ENCODE measurements at regions not wholly inside any gene's neighbourhood (a gene's known extent, or its start where the extent isn't known, plus 50 kb on each side); places are given as distances from the start of the nearest gene placed in this dataset.

DNA sequence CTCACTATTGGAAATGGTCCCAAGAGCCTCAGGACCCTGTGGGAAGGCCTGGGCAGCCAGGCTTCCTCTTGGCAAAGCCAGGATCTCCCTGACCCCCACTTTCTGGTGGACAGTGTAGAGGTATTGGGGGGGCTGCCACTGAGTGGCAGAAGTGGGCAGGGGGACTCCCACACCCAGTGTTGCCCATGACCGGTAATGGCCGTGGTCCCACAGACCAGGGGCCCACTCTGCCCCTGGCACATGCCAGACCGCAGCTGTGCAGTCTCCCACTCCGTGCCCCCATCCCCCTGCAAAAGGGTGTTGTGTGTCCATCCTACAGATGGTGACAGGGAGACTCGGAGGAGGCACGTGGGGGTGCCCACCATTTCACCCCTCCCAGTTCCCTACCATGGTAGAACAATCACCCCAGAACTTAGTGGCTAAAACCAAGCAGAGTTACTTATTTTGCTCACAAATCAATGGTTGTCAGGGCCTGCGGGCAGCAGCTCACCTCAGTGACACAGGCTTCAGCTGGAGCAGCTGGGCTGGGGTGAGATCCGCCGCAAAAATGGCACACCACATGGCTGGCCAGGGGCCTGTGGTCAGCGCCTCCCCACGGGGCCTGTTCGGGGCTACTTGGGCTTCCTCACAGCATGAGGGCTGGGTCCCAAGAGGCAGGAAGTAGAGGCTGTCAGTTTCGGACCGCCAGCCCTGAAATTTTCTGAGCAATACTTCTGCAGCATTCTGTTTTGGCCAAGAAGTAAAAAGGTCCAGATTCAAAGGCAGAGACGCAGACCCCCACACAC is 59.0 kb upstream of the ZNF469 start:
- DNase-seq (ENCODE audit: low spot score) (no peak), ATAC-seq (no peak)
- Mint-ChIP-seq H3K4me3 (no peak overlapping the region), H3K9me3 (peaks cover 15% of the 10 kb centered on the region), H3K27me3 (ENCODE audit: insufficient read depth, low read depth, poor library complexity) (peaks cover 9% of the 10 kb centered on the region), H3K4me1 (no peaks in the 10 kb centered on the region), H3K36me3 (ENCODE audit: low read depth) (no peaks in the 10 kb centered on the region; the same call in 2 of the 3 replicates), H3K27ac (no peak overlapping the region)
- H3F3A ChIP-seq (replicated peaks; ENCODE audit: low read depth), result no peaks in the 10 kb centered on the region
- no peak overlapping the region for H3K27ac ChIP-seq (ENCODE audit: low read depth)
- H3K36me3 ChIP-seq (ENCODE audit: insufficient read depth), result no peaks in the 10 kb centered on the region
- no peaks in the 10 kb centered on the region for H3K27me3 ChIP-seq (ENCODE audit: insufficient read depth)
- TF ChIP-seq ZNF331 (CRISPR knock-in tag; IDR thresholded peaks at IDR 0.05; ENCODE audit: low read depth) (no peak), EZH2phosphoT487 (IDR thresholded peaks at IDR 0.05; ENCODE audit: unreplicated experiment) (no peak)
- H3K4me2 ChIP-seq, result no peak overlapping the region
- no peak overlapping the region for H2AFZ ChIP-seq
- no peaks in the 10 kb centered on the region for H3K9me2 ChIP-seq (ENCODE audit: insufficient read depth)
- H4K20me1 ChIP-seq (replicated peaks; ENCODE audit: insufficient read depth), result no peaks in the 10 kb centered on the region
- H3K79me2 ChIP-seq (replicated peaks; ENCODE audit: insufficient read depth), result no peaks in the 10 kb centered on the region
- H3K4me1 ChIP-seq (ENCODE audit: insufficient read depth), result no peaks in the 10 kb centered on the region
- H3K4me3 ChIP-seq, result no peak overlapping the region

DNA sequence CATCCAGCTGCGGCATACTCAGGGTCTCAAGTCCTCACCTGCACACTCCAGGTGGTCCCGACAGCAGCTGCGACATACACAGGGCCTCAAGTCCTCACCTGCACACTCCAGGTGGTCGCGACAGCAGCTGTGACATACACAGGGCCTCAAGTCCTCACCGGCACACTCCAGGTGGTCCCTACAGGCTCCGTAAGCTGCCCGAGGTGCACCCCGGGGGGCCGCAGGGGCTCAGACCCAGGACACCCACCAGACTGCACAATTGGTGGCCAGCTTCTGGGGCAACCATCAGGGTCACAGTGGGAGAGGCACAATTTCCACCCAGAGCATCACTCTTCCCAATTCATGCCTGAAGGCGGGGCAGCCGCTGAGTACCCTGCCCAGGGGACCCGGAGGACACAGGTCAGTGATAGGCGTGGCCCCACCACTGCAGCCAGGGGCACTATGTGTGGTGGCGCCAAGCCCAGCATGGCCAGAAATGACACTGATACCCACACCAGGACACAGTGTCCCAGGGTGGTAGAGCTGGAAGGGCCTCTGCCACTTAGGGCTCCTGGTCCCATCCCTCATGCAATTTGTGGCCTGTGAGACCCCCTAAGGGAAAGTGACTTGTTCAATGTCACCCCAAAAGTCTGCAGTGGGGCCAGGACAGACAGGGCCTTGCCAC is 57.5 kb upstream of the ZNF469 start:
- no peaks in the 10 kb centered on the region for H4K20me1 ChIP-seq (replicated peaks; ENCODE audit: insufficient read depth)

More for the DNA sequence above, 57.5 kb upstream of the ZNF469 start:
- Histone ChIP-seq H3K4me3 (no peak overlapping the region), H3K9me2 (ENCODE audit: insufficient read depth) (no peaks in the 10 kb centered on the region), H3K27ac (ENCODE audit: low read depth) (no peak overlapping the region), H3K4me2 (no peak overlapping the region), H3K36me3 (ENCODE audit: insufficient read depth) (no peaks in the 10 kb centered on the region), H3F3A (replicated peaks; ENCODE audit: low read depth) (no peaks in the 10 kb centered on the region), H3K4me1 (ENCODE audit: insufficient read depth) (no peaks in the 10 kb centered on the region), H3K79me2 (replicated peaks; ENCODE audit: insufficient read depth) (no peaks in the 10 kb centered on the region), H2AFZ (no peak overlapping the region), H3K27me3 (ENCODE audit: insufficient read depth) (no peaks in the 10 kb centered on the region)
- Mint-ChIP-seq H3K4me3 (no peak overlapping the region), H3K36me3 (ENCODE audit: low read depth) (no peaks in the 10 kb centered on the region; the same call in 2 of the 3 replicates), H3K4me1 (no peaks in the 10 kb centered on the region), H3K27me3 (ENCODE audit: insufficient read depth, low read depth, poor library complexity) (peaks cover 9% of the 10 kb centered on the region), H3K27ac (no peak overlapping the region), H3K9me3 (peaks cover 15% of the 10 kb centered on the region)
- no peak for ATAC-seq
- no peak for DNase-seq (ENCODE audit: low spot score)
- TF ChIP-seq, protein P1, sequence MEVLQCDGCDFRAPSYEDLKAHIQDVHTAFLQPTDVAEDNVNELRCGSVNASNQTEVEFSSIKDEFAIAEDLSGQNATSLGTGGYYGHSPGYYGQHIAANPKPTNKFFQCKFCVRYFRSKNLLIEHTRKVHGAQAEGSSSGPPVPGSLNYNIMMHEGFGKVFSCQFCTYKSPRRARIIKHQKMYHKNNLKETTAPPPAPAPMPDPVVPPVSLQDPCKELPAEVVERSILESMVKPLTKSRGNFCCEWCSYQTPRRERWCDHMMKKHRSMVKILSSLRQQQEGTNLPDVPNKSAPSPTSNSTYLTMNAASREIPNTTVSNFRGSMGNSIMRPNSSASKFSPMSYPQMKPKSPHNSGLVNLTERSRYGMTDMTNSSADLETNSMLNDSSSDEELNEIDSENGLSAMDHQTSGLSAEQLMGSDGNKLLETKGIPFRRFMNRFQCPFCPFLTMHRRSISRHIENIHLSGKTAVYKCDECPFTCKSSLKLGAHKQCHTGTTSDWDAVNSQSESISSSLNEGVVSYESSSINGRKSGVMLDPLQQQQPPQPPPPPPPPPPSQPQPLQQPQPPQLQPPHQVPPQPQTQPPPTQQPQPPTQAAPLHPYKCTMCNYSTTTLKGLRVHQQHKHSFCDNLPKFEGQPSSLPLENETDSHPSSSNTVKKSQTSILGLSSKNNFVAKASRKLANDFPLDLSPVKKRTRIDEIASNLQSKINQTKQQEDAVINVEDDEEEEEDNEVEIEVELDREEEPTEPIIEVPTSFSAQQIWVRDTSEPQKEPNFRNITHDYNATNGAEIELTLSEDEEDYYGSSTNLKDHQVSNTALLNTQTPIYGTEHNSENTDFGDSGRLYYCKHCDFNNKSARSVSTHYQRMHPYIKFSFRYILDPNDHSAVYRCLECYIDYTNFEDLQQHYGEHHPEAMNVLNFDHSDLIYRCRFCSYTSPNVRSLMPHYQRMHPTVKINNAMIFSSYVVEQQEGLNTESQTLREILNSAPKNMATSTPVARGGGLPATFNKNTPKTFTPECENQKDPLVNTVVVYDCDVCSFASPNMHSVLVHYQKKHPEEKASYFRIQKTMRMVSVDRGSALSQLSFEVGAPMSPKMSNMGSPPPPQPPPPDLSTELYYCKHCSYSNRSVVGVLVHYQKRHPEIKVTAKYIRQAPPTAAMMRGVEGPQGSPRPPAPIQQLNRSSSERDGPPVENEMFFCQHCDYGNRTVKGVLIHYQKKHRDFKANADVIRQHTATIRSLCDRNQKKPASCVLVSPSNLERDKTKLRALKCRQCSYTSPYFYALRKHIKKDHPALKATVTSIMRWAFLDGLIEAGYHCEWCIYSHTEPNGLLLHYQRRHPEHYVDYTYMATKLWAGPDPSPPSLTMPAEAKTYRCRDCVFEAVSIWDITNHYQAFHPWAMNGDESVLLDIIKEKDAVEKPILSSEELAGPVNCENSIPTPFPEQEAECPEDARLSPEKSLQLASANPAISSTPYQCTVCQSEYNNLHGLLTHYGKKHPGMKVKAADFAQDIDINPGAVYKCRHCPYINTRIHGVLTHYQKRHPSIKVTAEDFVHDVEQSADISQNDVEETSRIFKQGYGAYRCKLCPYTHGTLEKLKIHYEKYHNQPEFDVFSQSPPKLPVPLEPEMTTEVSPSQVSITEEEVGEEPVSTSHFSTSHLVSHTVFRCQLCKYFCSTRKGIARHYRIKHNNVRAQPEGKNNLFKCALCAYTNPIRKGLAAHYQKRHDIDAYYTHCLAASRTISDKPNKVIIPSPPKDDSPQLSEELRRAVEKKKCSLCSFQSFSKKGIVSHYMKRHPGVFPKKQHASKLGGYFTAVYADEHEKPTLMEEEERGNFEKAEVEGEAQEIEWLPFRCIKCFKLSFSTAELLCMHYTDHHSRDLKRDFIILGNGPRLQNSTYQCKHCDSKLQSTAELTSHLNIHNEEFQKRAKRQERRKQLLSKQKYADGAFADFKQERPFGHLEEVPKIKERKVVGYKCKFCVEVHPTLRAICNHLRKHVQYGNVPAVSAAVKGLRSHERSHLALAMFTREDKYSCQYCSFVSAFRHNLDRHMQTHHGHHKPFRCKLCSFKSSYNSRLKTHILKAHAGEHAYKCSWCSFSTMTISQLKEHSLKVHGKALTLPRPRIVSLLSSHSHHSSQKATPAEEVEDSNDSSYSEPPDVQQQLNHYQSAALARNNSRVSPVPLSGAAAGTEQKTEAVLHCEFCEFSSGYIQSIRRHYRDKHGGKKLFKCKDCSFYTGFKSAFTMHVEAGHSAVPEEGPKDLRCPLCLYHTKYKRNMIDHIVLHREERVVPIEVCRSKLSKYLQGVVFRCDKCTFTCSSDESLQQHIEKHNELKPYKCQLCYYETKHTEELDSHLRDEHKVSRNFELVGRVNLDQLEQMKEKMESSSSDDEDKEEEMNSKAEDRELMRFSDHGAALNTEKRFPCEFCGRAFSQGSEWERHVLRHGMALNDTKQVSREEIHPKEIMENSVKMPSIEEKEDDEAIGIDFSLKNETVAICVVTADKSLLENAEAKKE (CRISPR knock-in tag; IDR thresholded peaks at IDR 0.05), result no peak
- TF ChIP-seq EZH2phosphoT487 (IDR thresholded peaks at IDR 0.05; ENCODE audit: unreplicated experiment) (no peak), STAT1 (IDR thresholded peaks at IDR 0.05; ENCODE audit: unreplicated experiment) (no peak)
- TF ChIP-seq, protein P2, sequence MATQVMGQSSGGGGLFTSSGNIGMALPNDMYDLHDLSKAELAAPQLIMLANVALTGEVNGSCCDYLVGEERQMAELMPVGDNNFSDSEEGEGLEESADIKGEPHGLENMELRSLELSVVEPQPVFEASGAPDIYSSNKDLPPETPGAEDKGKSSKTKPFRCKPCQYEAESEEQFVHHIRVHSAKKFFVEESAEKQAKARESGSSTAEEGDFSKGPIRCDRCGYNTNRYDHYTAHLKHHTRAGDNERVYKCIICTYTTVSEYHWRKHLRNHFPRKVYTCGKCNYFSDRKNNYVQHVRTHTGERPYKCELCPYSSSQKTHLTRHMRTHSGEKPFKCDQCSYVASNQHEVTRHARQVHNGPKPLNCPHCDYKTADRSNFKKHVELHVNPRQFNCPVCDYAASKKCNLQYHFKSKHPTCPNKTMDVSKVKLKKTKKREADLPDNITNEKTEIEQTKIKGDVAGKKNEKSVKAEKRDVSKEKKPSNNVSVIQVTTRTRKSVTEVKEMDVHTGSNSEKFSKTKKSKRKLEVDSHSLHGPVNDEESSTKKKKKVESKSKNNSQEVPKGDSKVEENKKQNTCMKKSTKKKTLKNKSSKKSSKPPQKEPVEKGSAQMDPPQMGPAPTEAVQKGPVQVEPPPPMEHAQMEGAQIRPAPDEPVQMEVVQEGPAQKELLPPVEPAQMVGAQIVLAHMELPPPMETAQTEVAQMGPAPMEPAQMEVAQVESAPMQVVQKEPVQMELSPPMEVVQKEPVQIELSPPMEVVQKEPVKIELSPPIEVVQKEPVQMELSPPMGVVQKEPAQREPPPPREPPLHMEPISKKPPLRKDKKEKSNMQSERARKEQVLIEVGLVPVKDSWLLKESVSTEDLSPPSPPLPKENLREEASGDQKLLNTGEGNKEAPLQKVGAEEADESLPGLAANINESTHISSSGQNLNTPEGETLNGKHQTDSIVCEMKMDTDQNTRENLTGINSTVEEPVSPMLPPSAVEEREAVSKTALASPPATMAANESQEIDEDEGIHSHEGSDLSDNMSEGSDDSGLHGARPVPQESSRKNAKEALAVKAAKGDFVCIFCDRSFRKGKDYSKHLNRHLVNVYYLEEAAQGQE (IDR thresholded peaks at IDR 0.05; ENCODE audit: unreplicated experiment), result no peak
